GM19468 (cell line): ENCODE measurements at regions not wholly inside any gene's neighbourhood (a gene's known extent, or its start where the extent isn't known, plus 50 kb on each side); places are given as distances from the start of the nearest gene placed in this dataset.

Experiments
- ATAC-seq: cut with Tn5 transposase; IDR thresholded peaks from one replicate; pipeline ENCODE4 v1.9.1; 2021; ENCODE audit warnings: mild to moderate bottlenecking, moderate library complexity, moderate number of reproducible peaks; ENCODE audit not compliant: unreplicated experiment; ENCODE audit errors: extremely low read depth

DNA sequence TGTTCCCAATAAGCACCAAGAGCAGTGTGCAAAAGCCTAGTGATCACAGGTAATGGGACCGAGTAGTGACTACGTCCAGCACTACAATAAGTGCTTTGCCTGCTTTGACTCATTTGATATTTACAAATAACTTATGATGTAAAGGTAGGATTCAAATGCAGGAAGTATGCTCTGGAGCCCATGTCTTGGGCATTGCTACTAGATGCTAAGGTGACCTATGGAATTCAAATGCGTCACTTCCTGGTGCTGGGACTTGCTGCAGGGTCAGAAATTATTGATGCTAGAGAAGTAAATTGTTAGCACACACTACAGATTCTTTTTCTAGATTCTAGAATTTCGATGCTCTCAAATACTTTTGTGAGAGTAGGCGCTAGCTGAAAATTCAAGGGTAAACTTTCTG, 101.2 kb upstream of the TSC22D2 start:
- no peak for ATAC-seq

- no peak for ATAC-seq
Observed at GRCh38 chr3:150306083-150306482, 102.0 kb upstream of the TSC22D2 start.

GRCh38 chr3:150303768-150304167, 104.3 kb upstream of the TSC22D2 start:
- ATAC-seq: no peak

- no peak for ATAC-seq
Observed at GRCh38 chr3:150302246-150302645, 105.9 kb upstream of the TSC22D2 start.

DNA sequence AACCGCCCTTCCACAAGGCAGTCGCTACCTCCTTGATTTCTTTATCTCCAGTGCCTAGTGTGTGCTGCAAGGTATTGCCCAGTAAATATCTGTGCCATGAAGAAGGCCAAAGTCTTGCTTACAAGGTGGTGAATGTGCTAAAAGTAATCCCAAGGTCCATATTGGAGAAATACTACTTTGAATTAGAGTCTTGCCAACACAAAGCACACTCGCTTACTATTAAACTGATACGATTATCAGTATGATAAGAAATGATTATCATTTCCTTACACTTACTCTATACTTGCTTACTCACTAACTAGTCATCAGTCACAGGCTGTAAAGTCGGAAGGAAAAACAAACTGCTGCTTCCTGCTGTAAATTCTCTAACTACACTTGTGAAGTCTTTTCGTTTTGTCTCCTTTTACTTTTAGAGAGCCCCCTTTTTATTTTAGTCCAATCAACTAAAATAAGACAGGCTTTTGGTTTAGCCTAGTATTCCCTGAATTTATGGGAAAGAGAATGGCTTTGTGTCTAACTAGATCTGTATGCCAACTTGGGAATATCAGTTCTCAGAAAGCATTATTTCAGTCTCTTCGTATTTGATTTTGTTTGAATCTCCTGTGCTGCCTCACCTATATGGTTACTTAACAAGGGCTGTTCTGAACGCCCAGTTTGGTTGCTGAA, 107.1 kb upstream of the TSC22D2 start:
- ATAC-seq: no peak

- no peak for ATAC-seq
Observed at GRCh38 chr3:150300388-150300787, 107.7 kb upstream of the TSC22D2 start.

GRCh38 chr3:150299201-150299600, 108.9 kb upstream of the TSC22D2 start:
- no peak for ATAC-seq

DNA sequence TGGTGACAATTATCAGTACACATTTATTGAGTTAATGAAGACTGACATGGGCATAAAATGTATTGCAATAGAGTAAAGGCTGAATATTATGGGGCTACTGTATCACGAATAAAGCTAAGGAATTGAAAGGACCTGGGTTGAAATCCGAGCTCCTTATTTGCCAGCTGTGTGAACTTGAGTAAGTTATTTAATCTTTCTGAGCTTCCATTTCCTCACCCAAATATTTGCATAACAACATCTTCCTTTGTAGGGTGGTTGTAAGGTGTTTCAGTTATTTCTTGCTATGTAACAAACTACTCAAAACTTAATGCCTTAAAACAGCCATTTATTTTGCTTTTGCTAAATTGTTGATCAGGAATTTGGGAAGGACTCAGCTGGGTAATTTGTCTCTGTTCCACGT, 111.1 kb upstream of the TSC22D2 start:
- ATAC-seq: no peak

- ATAC-seq: no peak
Observed at GRCh38 chr3:150296123-150296735, 111.9 kb upstream of the TSC22D2 start.

DNA sequence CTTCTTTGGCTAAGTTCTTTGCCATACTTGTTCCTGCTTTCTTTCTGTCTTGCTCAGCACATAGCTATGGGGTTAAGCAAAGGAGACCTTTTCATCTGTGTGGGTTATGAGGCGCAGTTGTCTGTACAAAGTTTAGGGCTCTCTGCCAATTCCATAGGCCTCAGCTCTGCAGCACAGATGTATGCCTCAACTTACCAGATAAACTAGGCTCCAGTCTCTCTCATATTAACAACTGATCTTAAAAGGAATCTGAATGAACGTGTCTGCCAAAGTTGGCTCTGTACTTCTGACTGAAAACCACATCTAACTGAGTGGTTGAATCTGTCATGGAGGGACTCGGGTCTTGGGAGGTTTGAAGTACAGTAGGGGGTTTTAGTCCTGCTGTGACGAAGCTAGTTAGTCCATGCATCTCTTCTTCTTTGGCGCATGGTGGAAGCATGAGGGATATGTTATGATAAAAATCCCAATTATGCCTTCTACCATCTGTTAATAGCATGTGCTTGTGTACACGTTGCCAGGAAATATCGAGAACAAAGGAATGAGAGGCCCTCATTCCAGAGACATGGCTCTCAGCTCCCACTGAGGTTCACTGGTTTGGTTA, 114.6 kb upstream of the TSC22D2 start:
- ATAC-seq: no peak

- ATAC-seq: no peak
Observed at GRCh38 chr3:150292891-150293290, 115.2 kb upstream of the TSC22D2 start.

GRCh38 chr3:150291515-150291914, 116.6 kb upstream of the TSC22D2 start:
- no peak for ATAC-seq

DNA sequence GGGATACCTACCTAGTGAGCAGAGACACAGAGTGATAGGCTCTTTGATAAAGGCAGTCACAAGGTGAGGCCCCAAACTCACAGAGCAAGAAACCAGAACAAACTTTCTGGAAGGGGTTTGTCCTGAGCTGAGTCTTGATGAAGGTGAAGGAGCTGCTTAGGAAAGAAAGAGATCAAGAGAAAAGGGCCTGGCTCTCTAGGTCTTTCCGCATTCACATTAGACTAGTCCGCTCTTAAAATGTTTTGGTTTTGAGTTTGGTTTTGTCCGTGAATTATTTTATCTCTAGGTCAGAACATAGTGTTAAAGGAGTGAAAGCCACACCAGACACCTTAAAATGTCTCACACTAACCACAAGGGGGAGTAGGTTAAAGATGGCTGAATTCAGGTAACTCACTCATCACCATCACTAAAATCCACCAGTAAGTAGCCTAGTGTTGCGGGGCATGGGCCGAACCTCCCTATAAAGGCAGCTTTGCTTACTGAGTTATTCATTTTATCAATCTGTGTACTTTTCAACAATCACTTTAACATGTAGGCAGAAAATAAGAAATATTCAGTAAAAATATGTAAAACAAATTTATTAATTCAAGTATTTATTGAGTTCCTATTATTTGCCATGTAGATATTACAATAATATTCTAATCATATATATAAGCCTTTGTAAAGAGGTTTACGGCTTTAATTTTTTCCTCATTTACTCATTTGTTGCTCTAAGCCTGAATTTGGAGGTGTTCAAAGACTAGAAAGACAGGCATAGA, 121.5 kb upstream of the TSC22D2 start:
- ATAC-seq: peak; percentile 32

DNA sequence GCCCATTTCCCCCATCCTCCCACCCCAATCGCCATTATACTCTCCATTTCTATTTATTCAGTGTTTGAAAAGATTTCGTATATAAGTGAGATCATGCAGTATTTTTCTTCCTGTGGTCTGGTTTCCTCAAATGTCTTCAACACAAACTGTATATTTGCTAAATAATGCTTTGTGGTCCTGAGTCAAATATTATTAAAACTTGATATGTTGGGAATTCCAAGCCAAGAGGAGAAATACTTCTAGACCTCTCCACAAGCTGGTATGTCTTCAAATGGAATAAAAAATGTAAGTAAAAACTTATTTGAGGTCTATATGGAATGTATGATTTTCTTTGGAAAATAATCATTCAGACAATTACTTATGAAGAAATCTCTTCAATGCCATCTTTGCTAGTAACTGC, 122.5 kb upstream of the TSC22D2 start:
- no peak for ATAC-seq

DNA sequence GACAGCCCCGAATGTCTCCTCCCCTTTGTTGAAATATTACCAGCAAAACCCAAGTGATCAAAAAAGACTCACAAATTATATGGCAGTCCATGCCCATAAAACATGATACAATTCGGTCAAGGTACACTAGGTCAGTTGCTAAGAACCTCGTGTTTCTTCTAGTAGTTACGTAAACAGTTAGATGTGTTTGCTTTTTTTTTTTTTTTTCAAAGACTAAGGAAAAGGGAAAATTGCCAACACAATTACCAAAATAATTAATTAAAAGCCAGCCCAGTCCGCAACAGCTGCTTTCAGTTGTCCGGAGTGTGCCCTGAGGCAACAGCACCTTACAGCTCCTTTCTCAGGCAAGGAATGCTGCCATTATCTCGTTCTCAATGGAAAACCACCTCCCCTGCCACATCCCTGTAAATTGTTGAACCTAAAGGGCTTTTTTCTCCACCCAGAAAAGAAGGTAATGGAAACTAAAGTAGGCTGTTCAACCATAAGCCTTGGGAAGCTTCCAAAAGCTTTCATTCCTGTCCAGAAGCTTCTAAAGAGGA, 129.2 kb upstream of the TSC22D2 start:
- no peak for ATAC-seq

DNA sequence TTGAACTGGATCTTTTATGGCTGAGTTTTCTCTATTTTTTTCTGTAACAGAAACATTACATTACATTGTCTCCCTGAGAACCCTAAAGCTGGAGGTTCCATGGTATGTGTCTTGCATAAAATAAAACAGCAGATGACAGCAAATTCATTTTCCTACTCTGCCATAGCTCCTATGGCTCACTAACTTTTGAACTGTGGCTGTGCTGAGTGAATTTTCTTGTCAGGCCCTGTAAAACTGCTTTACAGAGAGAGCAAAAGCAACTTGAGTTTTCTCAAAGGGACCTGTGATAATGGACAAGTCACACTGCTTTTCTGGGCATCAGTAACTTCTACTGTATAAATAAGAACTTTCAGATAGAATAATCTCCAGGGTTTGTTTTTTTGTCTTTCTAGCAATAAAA, 129.9 kb upstream of the TSC22D2 start:
- no peak for ATAC-seq

DNA sequence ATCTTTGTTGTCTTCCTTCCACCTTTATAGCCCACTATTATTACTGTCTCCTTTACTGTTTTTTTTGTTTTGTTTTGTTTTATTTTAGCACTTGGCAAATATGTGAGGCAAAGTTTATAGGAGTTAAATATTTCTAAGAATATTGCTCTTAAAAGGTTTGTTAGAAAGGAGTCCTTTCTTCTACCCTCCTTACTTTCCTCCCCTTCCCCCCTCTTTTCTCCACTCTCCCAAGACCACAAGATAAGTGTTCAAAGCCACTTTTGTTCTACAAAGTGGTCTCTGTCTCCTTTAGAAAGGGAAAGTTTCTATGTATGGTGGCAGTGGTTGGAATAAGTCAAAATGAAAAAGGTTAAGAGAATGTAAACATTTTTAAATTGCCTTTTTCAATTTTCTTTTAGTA, 130.7 kb upstream of the TSC22D2 start:
- no peak for ATAC-seq

DNA sequence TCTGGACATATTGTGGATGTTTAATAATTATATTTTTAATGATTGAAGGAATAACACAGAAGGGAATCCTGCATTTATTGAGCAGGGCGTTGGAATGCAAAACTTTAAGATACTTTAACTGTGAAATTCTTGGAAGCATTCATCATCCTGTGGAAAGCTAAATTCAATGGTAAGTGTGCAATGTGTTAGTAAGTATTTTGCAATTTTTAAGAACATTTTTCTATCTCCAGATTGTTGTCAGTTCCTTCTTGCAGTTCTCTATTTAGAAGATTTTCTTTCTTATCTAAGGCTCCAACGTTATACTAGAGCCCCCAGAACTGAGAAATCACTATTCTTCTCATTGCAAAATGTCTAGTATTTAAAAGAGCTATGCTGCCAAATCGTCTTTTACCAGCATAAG, 132.2 kb upstream of the TSC22D2 start:
- ATAC-seq: no peak

DNA sequence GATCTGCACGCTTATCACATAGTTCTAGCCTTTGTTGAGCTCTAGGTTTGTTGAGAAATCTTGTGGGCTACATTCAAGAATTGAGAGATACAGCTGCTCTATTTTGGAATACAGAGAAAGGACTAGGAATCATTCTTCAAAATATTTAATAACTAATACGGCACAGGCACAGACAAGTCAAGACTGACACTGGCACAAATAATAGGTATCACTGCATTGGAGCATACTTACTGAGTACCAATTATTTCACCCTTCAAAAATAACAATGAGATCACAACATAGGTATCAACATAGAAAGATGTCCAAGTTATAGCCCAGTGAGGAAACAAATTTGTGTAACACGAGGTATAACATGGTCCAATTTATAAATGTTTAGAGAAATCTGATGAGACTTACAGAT, 133.7 kb upstream of the TSC22D2 start:
- ATAC-seq: no peak

GRCh38 chr3:150273396-150273795, 134.7 kb upstream of the TSC22D2 start:
- ATAC-seq: no peak

DNA sequence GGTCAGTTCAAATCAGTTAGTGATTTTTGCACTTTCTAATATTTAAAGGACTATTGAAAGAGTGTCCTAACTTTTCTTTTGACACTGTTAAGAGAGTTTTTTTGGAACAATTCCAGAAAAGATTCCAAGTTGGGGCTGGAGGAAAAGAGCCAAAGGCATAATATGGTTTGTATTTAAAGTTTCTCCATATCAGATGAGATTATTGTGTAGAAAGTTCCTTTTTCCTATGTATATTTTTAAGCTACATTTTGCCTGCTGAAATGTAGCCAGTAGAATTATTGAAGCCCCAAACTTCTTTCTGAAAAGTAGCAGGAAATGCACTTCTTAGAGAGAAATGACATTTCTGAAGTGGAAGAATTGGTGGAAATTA, 136.5 kb upstream of the TSC22D2 start:
- ATAC-seq: no peak
